ENCODE measurements at regions not wholly inside any gene's neighbourhood (a gene's known extent, or its start where the extent isn't known, plus 50 kb on each side); places are given as distances from the start of the nearest gene placed in this dataset.

- TF ChIP-seq CTCF (conservative IDR thresholded peaks at IDR 0.05; ENCODE audit: low read depth, low read length) (no peak), EZH2 (IDR thresholded peaks at IDR 0.05; ENCODE audit: borderline replicate concordance, low read depth, low read length, poor library complexity, severe bottlenecking) (no peak)
These were observed 56.2 kb upstream of the BMP6 start for GRCh38 chr6:7669742-7670141.
